PFSK-1 (cell line): ENCODE measurements at regions not wholly inside any gene's neighbourhood (a gene's known extent, or its start where the extent isn't known, plus 50 kb on each side); places are given as distances from the start of the nearest gene placed in this dataset.

Experiments used
- FOXP2 ChIP-seq: optimal IDR thresholded peaks from 2 replicates; pipeline ENCODE3; 2011; ENCODE audit warnings: borderline replicate concordance, control low read depth, inconsistent platforms; ENCODE audit not compliant: insufficient read depth; ENCODE audit errors: extremely low read length, extremely low read depth
- POLR2AphosphoS5 ChIP-seq: IDR thresholded peaks from 2 replicates; pipeline ENCODE4 v1.6.1; 2012; ENCODE audit warnings: low read depth, mild to moderate bottlenecking, control low read depth, low read length, moderate library complexity
- REST ChIP-seq, 2 experiments: IDR thresholded peaks; 2 replicates each; pipeline versions ENCODE4 v1.6.1 to v1.8.0; 2011 to 2012; ENCODE audit warnings: low read depth in 2 of 2, low read length in 2 of 2, control low read depth in 1 of 2, inconsistent platforms in 1 of 2, mild to moderate bottlenecking in 1 of 2, moderate library complexity in 1 of 2; ENCODE audit not compliant: insufficient read depth in 1 of 2
- SIN3A ChIP-seq: IDR thresholded peaks from 2 replicates; pipeline ENCODE4 v1.6.1; 2012; ENCODE audit warnings: mild to moderate bottlenecking, low read length, moderate library complexity, borderline replicate concordance; ENCODE audit not compliant: insufficient read depth
- TAF1 ChIP-seq: IDR thresholded peaks from 2 replicates; pipeline ENCODE4 v1.6.1; 2012; ENCODE audit warnings: low read length, control low read depth, borderline replicate concordance; ENCODE audit not compliant: insufficient read depth

- TF ChIP-seq SIN3A (no peak), POLR2AphosphoS5 (no peak), FOXP2 (no peak), REST (IDR thresholded peaks at IDR 0.05; ENCODE audit: insufficient read depth in 1 of 2, low read depth in 2 of 2, low read length in 2 of 2) (no peak), TAF1 (no peak)
Observed at GRCh38 chr22:48333323-48333763, 1494.3 kb downstream of the BRD1 start.

- TF ChIP-seq SIN3A: no peak
- no peak for TF ChIP-seq REST (IDR thresholded peaks at IDR 0.05; ENCODE audit: insufficient read depth in 1 of 2, low read depth in 2 of 2, low read length in 2 of 2)
- TF ChIP-seq TAF1: no peak
Observed at GRCh38 chr22:48332438-48333322, 1495.0 kb downstream of the BRD1 start.

- no peak for TF ChIP-seq REST (IDR thresholded peaks at IDR 0.05; ENCODE audit: insufficient read depth in 1 of 2, low read depth in 2 of 2, low read length in 2 of 2)
- TF ChIP-seq FOXP2: no peak
- no peak for TF ChIP-seq POLR2AphosphoS5
- TF ChIP-seq SIN3A: no peak
- no peak for TF ChIP-seq TAF1
Observed at GRCh38 chr22:48331691-48332220, 1495.9 kb downstream of the BRD1 start.

GRCh38 chr22:48331266-48331665, 1496.4 kb downstream of the BRD1 start:
- TF ChIP-seq TAF1 (no peak), POLR2AphosphoS5 (no peak), REST (IDR thresholded peaks at IDR 0.05; ENCODE audit: insufficient read depth in 1 of 2, low read depth in 2 of 2, low read length in 2 of 2) (no peak), SIN3A (no peak), FOXP2 (no peak)
